ENCODE measurements at regions not wholly inside any gene's neighbourhood (a gene's known extent, or its start where the extent isn't known, plus 50 kb on each side); places are given as distances from the start of the nearest gene placed in this dataset.
"Not testable (repeated sequence)": the region's sequence is repeated elsewhere in the genome, so short reads cannot be mapped to it uniquely, and the experiment has no call there.

DNA sequence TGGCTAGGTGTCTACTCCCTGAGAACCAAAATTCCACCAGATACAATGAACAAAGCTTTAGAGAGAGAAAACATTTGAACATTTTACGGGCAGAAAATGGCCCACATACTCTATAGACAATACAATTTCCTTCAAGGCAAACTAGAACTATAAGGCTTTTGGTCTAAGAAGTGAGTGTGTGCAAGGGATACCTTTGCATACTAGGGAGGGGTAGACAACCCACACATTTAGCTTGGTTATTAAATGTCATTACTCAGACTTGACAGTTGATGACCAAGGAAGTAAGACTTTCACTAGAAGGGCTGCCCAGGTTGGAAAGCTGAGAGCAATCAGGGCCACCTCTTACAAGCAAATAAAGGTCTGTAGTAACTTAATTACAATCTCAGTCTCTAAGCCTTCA lies 64.0 kb upstream of the PLEKHM1 start:
- not testable (repeated sequence) for DNase-seq (ENCODE audit: low read depth in 3 of 3)

DNA sequence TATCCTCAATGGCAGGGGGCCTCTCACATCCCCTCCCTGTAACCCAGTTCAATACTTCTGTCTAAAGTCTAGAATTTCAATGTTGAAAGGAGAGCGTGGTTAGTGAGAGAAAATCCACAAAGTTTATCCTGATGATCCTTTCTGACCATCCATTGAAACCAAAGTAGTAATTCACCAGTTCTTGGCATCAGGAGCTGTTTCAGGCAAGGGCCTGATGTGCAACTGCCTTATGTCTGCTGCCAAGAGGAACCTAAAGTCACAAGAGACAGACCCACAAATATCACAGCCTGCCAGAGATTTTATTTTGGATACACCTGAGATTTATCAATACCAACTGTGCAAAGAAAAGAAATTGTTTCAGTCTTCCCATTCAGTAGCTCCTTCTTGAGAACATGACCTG lies 68.3 kb upstream of the PLEKHM1 start:
- DNase-seq (ENCODE audit: low read depth in 3 of 3) = not testable (repeated sequence)

DNA sequence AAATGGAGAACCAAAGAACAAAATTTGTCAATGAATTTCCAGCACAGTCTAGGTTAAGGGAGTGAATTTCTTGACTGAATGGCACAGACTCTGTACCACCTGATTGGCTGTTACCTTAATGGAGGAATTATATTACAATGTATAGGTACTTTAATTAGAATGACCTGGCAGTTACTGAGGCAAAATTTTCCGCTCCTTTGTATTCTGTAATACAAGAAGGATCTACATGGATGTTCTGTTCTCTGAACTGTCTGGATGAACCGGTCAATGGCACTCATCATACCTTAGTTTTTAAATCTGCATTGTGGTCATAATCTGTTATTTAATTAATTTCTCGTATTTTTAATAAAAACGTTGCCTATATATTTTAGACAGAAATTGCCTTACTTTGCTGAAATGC lies 72.3 kb upstream of the PLEKHM1 start:
- DNase-seq (ENCODE audit: low read depth in 3 of 3) = not testable (repeated sequence)

DNA sequence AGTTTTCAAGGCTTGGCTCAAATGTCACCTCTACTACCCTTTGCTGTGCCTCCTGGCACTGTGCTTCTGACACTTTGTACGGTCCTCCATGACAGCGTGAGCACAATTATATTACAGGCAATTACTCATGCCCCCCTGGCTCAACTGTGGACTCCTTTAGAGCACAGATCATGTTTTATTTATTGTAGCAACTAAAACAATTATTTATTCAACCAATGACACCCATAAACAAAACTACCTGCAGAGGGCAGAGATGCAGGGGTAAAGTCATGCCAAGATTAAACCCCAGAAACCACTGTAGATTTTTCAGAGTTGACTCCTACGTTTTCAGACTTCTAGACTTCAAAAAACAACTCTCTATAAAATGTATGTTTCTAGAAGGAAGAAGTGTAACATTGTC lies 72.8 kb upstream of the PLEKHM1 start:
- DNase-seq (ENCODE audit: low read depth in 3 of 3) = not testable (repeated sequence)

DNA sequence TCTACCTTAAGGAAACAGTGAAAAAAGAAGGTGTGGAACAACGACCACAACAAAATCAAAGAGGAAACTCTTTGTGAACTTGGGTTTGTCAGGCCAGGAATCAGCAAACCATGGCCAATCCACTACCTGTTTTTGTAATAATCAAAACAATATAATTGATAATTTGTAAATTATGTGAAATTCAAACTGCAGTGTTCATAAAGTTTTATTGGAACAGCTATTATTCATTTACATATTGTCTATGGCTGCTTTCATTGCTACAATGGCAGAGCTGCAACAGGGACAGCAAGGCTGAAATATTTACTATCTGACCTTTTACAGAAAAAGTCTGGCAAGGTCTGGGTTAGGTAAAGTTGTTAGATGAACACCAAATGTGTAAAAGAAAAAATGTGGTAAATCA lies 77.8 kb upstream of the PLEKHM1 start:
- DNase-seq (ENCODE audit: low read depth in 3 of 3) = not testable (repeated sequence)

GRCh38 chr17:45573326-45573725 lies 82.8 kb upstream of the PLEKHM1 start:
- not testable (repeated sequence) for DNase-seq (ENCODE audit: low read depth in 3 of 3)

DNA sequence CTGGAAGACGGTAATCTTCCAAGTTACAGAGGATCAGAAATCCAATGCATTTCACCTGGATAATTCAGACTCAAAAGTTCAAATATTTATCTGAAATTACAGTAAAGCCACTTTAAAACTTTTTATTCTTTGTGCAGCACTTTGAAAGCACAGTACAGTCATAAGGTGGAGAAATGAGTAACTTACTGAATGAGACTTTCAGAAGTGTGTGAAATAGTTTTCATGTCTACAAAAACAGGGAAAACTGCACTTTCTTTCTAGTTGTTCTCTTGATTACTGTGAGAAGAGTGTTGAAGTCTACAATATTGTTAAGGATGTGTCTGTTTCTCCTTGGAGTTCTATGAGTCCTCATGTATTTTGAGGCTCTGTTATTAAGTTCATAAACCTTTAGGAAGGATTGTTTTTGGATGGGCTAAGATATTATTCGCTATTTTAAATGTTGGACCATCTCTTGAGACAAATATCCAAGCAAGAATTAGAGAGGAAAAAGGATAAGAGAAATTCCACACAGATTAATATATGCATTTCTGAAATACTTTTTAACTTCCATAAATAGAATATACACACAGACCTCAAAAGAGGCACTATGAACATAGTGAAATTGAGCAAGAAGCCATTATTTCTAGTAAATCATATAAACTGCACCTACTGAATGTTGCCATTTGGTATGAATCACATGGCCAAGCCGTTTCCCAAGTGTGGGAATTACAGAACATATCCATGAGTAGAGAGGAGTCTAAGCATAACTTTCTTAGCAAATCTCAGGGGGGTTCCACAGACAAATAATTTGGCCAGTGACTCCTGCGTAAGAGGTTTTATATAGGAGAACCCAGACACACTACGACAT lies 83.6 kb upstream of the PLEKHM1 start:
- no peak for DNase-seq (ENCODE audit: low read depth in 3 of 3)

DNA sequence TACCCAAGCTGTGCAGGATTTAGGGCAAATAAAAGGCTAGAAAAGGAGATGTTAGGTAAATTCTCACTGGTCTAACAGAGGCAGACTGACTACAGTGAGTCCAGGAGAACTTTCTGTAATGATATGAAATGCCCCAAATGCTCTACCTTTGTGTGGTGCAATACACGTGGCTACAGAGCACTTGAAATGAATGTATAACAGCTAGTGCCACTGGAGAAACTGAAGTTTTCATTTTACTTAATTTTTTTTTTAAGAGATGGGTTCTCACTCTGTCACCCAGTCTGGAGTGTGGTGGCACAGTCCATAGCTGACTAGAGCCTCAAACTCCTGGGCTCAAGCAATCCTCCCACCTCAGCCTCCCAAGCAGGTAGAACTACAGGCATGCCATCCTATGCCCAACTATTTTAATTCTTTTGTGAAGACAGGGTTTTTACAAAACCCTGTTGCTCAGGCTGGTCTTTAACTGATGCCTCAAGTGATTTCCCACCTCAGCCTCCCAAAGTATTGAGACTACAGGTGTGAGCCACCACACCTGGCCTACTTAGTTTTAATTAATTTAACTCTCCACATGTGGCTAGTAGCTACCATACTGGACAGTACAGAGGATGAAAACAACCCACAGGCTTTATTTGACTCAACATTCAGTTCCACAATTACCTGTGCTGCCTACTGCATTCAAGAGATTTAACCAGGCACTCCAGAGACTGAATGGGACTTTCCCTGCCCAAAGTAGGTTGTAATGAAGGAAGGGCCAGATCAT lies 84.8 kb upstream of the PLEKHM1 start:
- DNase-seq (ENCODE audit: low read depth in 3 of 3) = no peak

DNA sequence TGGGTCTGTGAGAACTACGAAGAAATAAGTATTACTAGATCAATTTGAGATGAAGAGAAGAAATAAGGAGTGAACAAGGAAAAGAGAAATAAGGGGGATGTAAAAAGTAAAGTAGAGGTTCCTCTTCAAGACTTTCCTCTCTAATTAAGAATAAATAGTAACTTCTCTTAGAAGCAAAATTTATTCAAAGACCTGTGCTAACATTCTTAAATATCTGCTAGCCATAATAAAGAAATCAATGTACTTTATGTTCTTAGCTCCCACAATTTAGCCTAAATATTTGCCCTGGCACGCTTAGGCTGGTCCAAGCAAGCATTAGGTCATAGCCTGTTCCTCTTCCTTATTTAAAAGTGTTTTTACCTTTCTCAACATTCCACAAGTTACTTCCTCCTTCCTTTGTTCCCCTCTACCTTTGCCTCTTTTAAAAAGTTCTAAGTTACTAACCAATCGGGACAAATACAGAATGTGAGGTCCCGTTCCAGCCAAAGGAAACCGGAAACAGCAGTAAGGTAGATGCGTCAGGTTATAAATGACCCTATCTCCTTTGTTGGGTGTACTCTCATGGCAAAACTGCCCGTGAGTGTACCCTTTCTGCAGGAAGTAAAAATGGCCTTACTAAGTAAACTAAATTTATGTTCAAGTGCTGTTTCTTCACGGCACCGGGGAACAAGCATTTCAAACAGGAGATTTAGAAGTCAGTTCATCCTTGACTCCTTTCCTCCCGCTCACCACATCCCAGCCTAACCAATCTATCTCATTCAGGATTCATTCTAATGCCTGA lies 86.2 kb upstream of the PLEKHM1 start:
- not testable (repeated sequence) for DNase-seq (ENCODE audit: low read depth in 3 of 3)

- DNase-seq (ENCODE audit: low read depth in 3 of 3) = no peak
Observed at GRCh38 chr17:45577571-45578279, 87.2 kb upstream of the PLEKHM1 start.

DNA sequence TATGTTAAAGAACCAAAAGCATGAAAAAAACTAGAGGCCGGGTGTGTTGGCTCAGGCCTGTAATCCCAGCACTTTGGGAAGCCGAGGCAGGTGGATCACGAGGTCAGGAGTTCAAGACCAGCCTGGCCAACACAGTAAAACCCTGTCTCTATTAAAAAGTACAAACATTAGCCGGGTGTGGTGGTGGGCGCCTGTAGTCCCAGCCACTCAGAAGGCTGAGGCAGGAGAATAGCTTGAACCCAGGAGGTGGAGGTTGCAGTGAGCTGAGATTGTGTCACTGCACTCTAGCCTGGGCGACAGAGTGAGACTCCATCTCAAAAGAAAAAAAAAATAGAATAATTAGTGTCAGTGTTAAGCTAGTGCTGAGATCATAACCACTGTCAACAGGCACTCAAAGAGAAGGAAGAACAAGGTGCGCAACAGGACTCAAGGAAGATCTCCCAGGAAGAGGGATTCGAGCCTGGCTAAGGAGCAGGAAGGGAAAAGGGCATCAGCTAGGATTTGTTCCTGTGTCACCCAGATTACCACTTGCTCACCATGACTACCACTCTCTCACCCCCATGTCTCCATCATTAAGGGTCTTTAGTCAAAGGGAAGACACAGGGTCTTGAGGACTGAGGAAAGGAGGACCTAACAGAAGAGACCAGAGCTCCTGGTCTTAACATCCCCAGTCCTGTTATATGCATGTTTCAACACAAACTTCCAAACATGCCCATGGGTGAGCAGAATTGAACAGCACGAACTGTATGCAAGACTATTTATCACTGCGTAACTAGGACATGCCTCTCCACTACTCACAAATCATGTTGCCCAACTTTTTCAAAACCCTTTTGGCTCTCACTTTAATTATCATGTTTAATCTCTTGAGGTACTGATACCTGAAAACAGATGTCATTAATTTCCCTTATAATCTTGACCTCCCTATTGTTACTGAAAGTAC lies 88.3 kb upstream of the PLEKHM1 start:
- no peak for DNase-seq (ENCODE audit: low read depth in 3 of 3)

DNA sequence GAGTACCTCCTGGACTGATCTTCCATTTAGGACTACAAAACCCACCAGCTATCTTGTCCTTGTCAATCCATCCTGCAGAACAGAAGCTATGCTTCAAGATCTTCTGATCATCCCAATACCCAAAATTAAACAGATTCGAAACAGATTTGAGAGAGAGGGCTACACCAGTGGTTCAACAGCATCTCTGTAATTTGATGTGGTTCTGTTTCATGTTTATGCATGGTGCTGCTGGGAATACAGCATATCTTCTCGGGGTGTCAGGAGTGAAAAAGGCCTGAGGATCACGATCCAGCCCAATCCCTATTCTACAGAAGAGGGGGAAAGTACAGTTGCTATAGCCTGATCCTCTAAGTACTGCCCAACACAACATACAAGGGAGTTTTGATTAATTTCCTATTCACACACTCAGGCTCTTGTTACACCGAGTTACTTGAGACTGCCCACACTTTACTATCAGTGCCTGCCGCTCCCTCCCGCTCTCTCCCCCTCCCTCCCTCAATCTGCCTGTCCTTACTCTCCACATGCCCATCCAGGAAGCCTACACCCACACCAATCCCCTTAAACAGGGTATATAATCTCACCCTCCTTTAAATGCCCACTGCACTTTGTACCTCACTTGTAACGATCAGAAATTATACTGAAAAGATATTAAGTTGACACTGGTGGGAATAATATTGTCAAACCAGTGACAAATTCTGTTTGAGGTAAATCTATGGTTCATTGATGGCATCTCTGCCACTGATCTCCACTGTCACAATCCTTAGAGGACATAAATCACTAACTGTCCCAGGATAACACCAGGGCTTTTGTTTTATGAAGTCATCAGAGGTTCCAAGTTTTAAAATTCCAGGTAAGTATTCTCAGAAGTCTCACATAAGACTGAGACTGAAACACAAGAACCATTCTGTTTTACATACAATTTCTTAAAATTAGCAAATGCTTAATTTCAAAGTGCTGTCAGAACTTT lies 89.3 kb upstream of the PLEKHM1 start:
- no peak for DNase-seq (ENCODE audit: low read depth in 3 of 3)

DNA sequence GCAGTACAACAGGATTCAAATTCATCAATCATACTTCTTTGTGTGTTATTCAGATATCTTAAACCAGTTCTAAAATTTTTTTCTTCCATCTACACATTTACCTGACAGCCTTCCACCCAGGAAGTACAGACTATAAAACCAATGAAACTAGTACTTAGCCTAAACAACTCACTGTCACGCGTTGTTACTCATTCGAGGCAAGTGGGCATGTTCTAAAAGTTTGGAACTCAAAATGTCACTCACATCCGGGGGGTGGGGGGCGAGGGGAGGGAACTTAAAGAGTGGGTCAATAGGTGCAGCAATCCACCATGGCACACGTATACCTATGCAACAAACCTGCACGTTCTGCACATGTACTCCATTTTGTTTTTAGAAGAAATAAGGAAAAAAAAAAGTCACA lies 90.4 kb upstream of the PLEKHM1 start:
- no peak for DNase-seq (ENCODE audit: low read depth in 3 of 3)

DNA sequence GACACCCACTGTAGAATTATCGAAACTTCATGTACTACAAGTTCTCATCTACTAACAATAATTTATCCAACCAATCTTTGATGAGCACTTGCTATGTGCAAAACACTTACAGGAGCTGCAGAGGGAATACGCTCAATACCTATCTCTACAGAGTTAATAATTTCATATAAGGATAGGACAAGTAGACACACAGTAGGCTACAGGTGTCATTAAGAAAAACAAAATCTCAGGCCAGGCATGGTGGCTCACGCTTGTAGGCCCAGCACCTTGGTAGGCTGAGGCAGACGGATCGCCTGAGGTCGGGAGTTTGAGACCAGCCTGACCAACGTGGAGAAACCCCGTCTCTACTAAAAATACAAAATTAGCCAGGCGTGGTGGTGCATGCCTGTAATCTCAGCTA lies 91.3 kb upstream of the PLEKHM1 start:
- DNase-seq (ENCODE audit: low read depth in 3 of 3) = no peak

- DNase-seq (ENCODE audit: low read depth in 3 of 3) = peak in 2 of 3 donors; percentile 48 to 63
Observed at GRCh38 chr17:45584092-45585036, 93.8 kb upstream of the PLEKHM1 start.

DNA sequence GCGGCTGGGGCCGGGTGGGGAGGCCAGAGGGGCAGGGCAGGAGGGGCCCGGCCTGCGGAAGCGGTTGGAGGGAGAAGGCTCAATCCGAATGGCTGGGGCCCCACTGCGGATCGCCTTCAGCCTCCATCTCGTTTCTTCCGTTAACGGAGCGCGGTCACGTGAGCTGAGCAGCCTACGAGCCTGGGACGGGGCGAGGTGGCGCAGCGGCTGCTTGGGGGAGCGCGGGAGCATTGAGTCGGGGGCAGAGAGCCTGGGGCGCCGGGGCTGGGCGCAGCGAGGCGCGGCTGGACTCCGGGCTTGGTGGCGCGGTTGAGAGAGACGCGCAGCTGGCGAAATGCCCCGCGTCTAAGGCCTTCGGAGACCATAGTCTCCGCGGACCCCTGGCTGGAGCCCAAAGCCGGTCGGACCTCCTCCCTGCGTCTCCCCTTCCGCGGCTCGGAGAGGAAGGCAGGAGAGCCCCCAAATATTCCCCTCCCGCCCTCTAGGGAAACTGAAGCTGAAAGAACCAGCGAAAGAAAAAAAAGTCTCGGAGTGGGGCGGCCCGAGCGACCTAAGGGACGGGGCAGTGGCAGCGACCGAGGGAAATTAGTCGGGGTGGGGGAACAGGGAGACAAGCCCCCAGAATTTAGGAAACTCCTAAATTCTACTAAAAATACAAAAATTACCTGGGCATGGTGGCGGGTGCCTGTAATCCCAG lies 94.7 kb upstream of the PLEKHM1 start:
- peak; percentile 79 to 82 (median 80) for DNase-seq (ENCODE audit: low read depth in 3 of 3)

Data from stimulated activated CD4-positive, alpha-beta T cell treated with anti-CD3 and anti-CD28 coated beads, TNF-alpha, amount 100 ng/mL, for 48 hours (primary cell).